ENCODE measurements at regions not wholly inside any gene's neighbourhood (a gene's known extent, or its start where the extent isn't known, plus 50 kb on each side); places are given as distances from the start of the nearest gene placed in this dataset.

- DNase-seq = no peak
- Mint-ChIP-seq H3K27me3 (peaks cover 25 to 29% of the 10 kb centered on the region in 2 donors), H3K9me3 (no peaks in the 10 kb centered on the region), H3K27ac (no peak overlapping the region), H3K36me3 (ENCODE audit: insufficient read depth) (no peaks in the 10 kb centered on the region), H3K4me3 (no peak overlapping the region), H3K4me1 (ENCODE audit: low read depth in 2 of 2) (no peaks in the 10 kb centered on the region)
- ATAC-seq (replicated peaks) = no peak
Observed at GRCh38 chr17:14715561-14715960, 414.7 kb downstream of the HS3ST3B1 start.

- Mint-ChIP-seq H3K4me3 (no peak overlapping the region), H3K36me3 (ENCODE audit: insufficient read depth) (no peaks in the 10 kb centered on the region), H3K9me3 (no peaks in the 10 kb centered on the region), H3K27me3 (peaks cover 9 to 13% of the 10 kb centered on the region in 2 donors), H3K4me1 (ENCODE audit: low read depth in 2 of 2) (no peaks in the 10 kb centered on the region), H3K27ac (no peak overlapping the region)
- DNase-seq = no peak
- no peak for ATAC-seq (replicated peaks)
Observed at GRCh38 chr17:14712611-14713021, 411.7 kb downstream of the HS3ST3B1 start.

GRCh38 chr17:14704121-14704520 is 403.2 kb downstream of the HS3ST3B1 start:
- ATAC-seq (replicated peaks) (no peak), DNase-seq (no peak)
- no peak overlapping the region for H3K27ac Mint-ChIP-seq

GRCh38 chr17:14701886-14702285 is 401.0 kb downstream of the HS3ST3B1 start:
- no peak overlapping the region for H3K4me3 Mint-ChIP-seq
- no peaks in the 10 kb centered on the region for H3K36me3 Mint-ChIP-seq (ENCODE audit: insufficient read depth)
- ATAC-seq (replicated peaks) = no peak
- H3K4me1 Mint-ChIP-seq (ENCODE audit: low read depth in 2 of 2) = no peaks in the 10 kb centered on the region
- H3K9me3 Mint-ChIP-seq = no peaks in the 10 kb centered on the region
- no peak for DNase-seq
- no peak overlapping the region for H3K27ac Mint-ChIP-seq
- no peaks in the 10 kb centered on the region for H3K27me3 Mint-ChIP-seq

More at GRCh38 chr17:14704121-14704520, 403.2 kb downstream of the HS3ST3B1 start:
- no peaks in the 10 kb centered on the region for H3K9me3 Mint-ChIP-seq
- no peaks in the 10 kb centered on the region for H3K4me1 Mint-ChIP-seq (ENCODE audit: low read depth in 2 of 2)
- H3K27me3 Mint-ChIP-seq = no peaks in the 10 kb centered on the region
- no peaks in the 10 kb centered on the region for H3K36me3 Mint-ChIP-seq (ENCODE audit: insufficient read depth)
- H3K4me3 Mint-ChIP-seq = no peak overlapping the region

GRCh38 chr17:14699574-14700185 is 398.8 kb downstream of the HS3ST3B1 start:
- DNase-seq (no peak), ATAC-seq (replicated peaks) (no peak)
- Mint-ChIP-seq H3K4me3 (no peak overlapping the region), H3K4me1 (ENCODE audit: low read depth in 2 of 2) (no peaks in the 10 kb centered on the region), H3K9me3 (no peaks in the 10 kb centered on the region), H3K36me3 (ENCODE audit: insufficient read depth) (no peaks in the 10 kb centered on the region), H3K27ac (no peak overlapping the region), H3K27me3 (peaks cover 10 to 18% of the 10 kb centered on the region in 2 donors)

GRCh38 chr17:14693382-14693781 is 392.5 kb downstream of the HS3ST3B1 start:
- H3K4me1 Mint-ChIP-seq (ENCODE audit: low read depth in 2 of 2) = no peaks in the 10 kb centered on the region
- H3K9me3 Mint-ChIP-seq = no peaks in the 10 kb centered on the region
- H3K4me3 Mint-ChIP-seq = no peak overlapping the region
- no peaks in the 10 kb centered on the region for H3K36me3 Mint-ChIP-seq (ENCODE audit: insufficient read depth)
- H3K27ac Mint-ChIP-seq = no peak overlapping the region
- H3K27me3 Mint-ChIP-seq = peaks cover 36 to 59% of the 10 kb centered on the region in 2 donors
- DNase-seq = no peak
- ATAC-seq (replicated peaks) = no peak

- Mint-ChIP-seq H3K4me3 (no peak overlapping the region), H3K27me3 (peaks cover 36 to 52% of the 10 kb centered on the region in 2 donors), H3K36me3 (ENCODE audit: insufficient read depth) (no peaks in the 10 kb centered on the region), H3K27ac (no peak overlapping the region), H3K9me3 (no peaks in the 10 kb centered on the region), H3K4me1 (ENCODE audit: low read depth in 2 of 2) (no peaks in the 10 kb centered on the region)
- no peak for ATAC-seq (replicated peaks)
- DNase-seq = no peak
Observed at GRCh38 chr17:14690704-14691103, 389.8 kb downstream of the HS3ST3B1 start.

GRCh38 chr17:14688134-14688533 is 387.3 kb downstream of the HS3ST3B1 start:
- no peak for ATAC-seq (replicated peaks)

GRCh38 chr17:14672830-14673229 is 371.9 kb downstream of the HS3ST3B1 start:
- H3K36me3 Mint-ChIP-seq (ENCODE audit: insufficient read depth) = no peaks in the 10 kb centered on the region
- no peak overlapping the region for H3K4me3 Mint-ChIP-seq
- H3K4me1 Mint-ChIP-seq (ENCODE audit: low read depth in 2 of 2) = no peaks in the 10 kb centered on the region
- no peak overlapping the region for H3K27ac Mint-ChIP-seq
- ATAC-seq (replicated peaks) (no peak), DNase-seq (no peak)
- no peaks in the 10 kb centered on the region for H3K9me3 Mint-ChIP-seq
- peaks cover 40 to 48% of the 10 kb centered on the region in 2 donors for H3K27me3 Mint-ChIP-seq

More at GRCh38 chr17:14688134-14688533, 387.3 kb downstream of the HS3ST3B1 start:
- Mint-ChIP-seq H3K9me3 (no peaks in the 10 kb centered on the region), H3K4me3 (no peak overlapping the region), H3K27ac (no peak overlapping the region), H3K36me3 (ENCODE audit: insufficient read depth) (no peaks in the 10 kb centered on the region), H3K4me1 (ENCODE audit: low read depth in 2 of 2) (no peaks in the 10 kb centered on the region), H3K27me3 (peaks cover 29 to 45% of the 10 kb centered on the region in 2 donors)
- no peak for DNase-seq

- no peak overlapping the region for H3K4me3 Mint-ChIP-seq
- H3K4me1 Mint-ChIP-seq (ENCODE audit: low read depth in 2 of 2) = no peaks in the 10 kb centered on the region
- no peak overlapping the region for H3K27ac Mint-ChIP-seq
- H3K9me3 Mint-ChIP-seq = no peaks in the 10 kb centered on the region
- DNase-seq = no peak
- no peak for ATAC-seq (replicated peaks)
- H3K27me3 Mint-ChIP-seq = peaks cover 46 to 54% of the 10 kb centered on the region in 2 donors
- H3K36me3 Mint-ChIP-seq (ENCODE audit: insufficient read depth) = no peaks in the 10 kb centered on the region
Observed at GRCh38 chr17:14670861-14671260, 370.0 kb downstream of the HS3ST3B1 start.

- no peak for ATAC-seq (replicated peaks)
- Mint-ChIP-seq H3K27ac (no peak overlapping the region), H3K9me3 (no peaks in the 10 kb centered on the region), H3K4me1 (ENCODE audit: low read depth in 2 of 2) (no peaks in the 10 kb centered on the region), H3K36me3 (ENCODE audit: insufficient read depth) (no peaks in the 10 kb centered on the region), H3K4me3 (no peak overlapping the region), H3K27me3 (peaks cover 26 to 33% of the 10 kb centered on the region in 2 donors)
- DNase-seq = no peak
Observed at GRCh38 chr17:14664511-14664910, 363.6 kb downstream of the HS3ST3B1 start.

- Mint-ChIP-seq H3K27me3 (peaks cover 23 to 27% of the 10 kb centered on the region in 2 donors), H3K9me3 (no peaks in the 10 kb centered on the region), H3K27ac (no peak overlapping the region), H3K4me3 (no peak overlapping the region), H3K4me1 (ENCODE audit: low read depth in 2 of 2) (no peaks in the 10 kb centered on the region), H3K36me3 (ENCODE audit: insufficient read depth) (no peaks in the 10 kb centered on the region)
- DNase-seq (no peak), ATAC-seq (replicated peaks) (no peak)
Observed at GRCh38 chr17:14641117-14641516, 340.2 kb downstream of the HS3ST3B1 start.

- no peak overlapping the region for H3K27ac Mint-ChIP-seq
- H3K9me3 Mint-ChIP-seq = no peaks in the 10 kb centered on the region
- no peak overlapping the region for H3K4me3 Mint-ChIP-seq
- H3K27me3 Mint-ChIP-seq = peaks cover 22 to 28% of the 10 kb centered on the region in 2 donors
- ATAC-seq (replicated peaks) (no peak), DNase-seq (no peak)
- no peaks in the 10 kb centered on the region for H3K4me1 Mint-ChIP-seq (ENCODE audit: low read depth in 2 of 2)
- no peaks in the 10 kb centered on the region for H3K36me3 Mint-ChIP-seq (ENCODE audit: insufficient read depth)
Observed at GRCh38 chr17:14637260-14637659, 336.4 kb downstream of the HS3ST3B1 start.

GRCh38 chr17:14630621-14631020 is 329.7 kb downstream of the HS3ST3B1 start:
- ATAC-seq (replicated peaks) = no peak
- no peak for DNase-seq
- H3K36me3 Mint-ChIP-seq (ENCODE audit: insufficient read depth) = no peaks in the 10 kb centered on the region
- no peak overlapping the region for H3K27ac Mint-ChIP-seq
- H3K27me3 Mint-ChIP-seq = peaks cover 24 to 34% of the 10 kb centered on the region in 2 donors
- no peaks in the 10 kb centered on the region for H3K9me3 Mint-ChIP-seq
- no peak overlapping the region for H3K4me3 Mint-ChIP-seq
- no peaks in the 10 kb centered on the region for H3K4me1 Mint-ChIP-seq (ENCODE audit: low read depth in 2 of 2)

Measured in effector memory CD8-positive, alpha-beta T cell (primary cell).